ENCODE measurements at regions not wholly inside any gene's neighbourhood (a gene's known extent, or its start where the extent isn't known, plus 50 kb on each side); places are given as distances from the start of the nearest gene placed in this dataset.

DNA sequence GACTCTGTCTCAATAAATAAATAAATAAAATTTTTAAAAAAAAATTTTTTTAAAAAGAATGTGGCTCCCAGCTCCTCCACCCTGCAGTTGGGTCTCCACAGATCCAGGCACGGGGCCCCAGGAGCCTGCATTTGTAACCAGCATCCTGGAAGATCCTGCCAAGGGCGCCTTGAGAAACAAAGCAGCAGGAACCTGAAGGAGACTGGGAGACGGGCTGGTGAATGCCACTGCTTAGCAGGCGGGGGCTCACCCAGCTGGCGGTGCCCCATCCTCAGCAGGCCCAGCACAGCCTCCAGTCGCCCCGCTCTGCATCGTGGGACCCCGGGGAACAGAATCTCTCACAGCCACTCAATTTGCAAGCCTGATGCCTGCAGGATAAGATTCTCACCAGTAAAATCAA, 187.5 kb upstream of the SALL3 start:
- POLR2A ChIA-PET: no interaction called here

GRCh38 chr18:78792736-78793135, 186.9 kb upstream of the SALL3 start:
- TF ChIP-seq FOXA1 (IDR thresholded peaks at IDR 0.05): no peak
- no peak for TF ChIP-seq SUZ12 (IDR thresholded peaks at IDR 0.05)
- TF ChIP-seq FOXK2 (IDR thresholded peaks at IDR 0.05): no peak
- TF ChIP-seq ARNT (IDR thresholded peaks at IDR 0.05): no peak
- no peak for TF ChIP-seq SP1 (IDR thresholded peaks at IDR 0.05)
- TF ChIP-seq, protein P1, sequence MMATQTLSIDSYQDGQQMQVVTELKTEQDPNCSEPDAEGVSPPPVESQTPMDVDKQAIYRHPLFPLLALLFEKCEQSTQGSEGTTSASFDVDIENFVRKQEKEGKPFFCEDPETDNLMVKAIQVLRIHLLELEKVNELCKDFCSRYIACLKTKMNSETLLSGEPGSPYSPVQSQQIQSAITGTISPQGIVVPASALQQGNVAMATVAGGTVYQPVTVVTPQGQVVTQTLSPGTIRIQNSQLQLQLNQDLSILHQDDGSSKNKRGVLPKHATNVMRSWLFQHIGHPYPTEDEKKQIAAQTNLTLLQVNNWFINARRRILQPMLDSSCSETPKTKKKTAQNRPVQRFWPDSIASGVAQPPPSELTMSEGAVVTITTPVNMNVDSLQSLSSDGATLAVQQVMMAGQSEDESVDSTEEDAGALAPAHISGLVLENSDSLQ (IDR thresholded peaks at IDR 0.05): no peak
- TF ChIP-seq ELF4 (IDR thresholded peaks at IDR 0.05): no peak
- TF ChIP-seq L3MBTL2 (conservative IDR thresholded peaks at IDR 0.05): no peak
- no peak for TF ChIP-seq HDGF (IDR thresholded peaks at IDR 0.05; ENCODE audit: borderline replicate concordance)
- no peak for TF ChIP-seq NFRKB (IDR thresholded peaks at IDR 0.05)
- TF ChIP-seq TARDBP (IDR thresholded peaks at IDR 0.05): no peak
- POLR2A ChIA-PET: no interaction called here
- no peak for DNase-seq (ENCODE audit: extremely low spot score)
- CTCF ChIA-PET: no interaction called here

More for the DNA sequence above, 187.5 kb upstream of the SALL3 start:
- DNase-seq (ENCODE audit: extremely low spot score): no peak
- CTCF ChIA-PET: no interaction called here
- TF ChIP-seq SP1 (IDR thresholded peaks at IDR 0.05) (no peak), NFRKB (IDR thresholded peaks at IDR 0.05) (no peak), ARNT (IDR thresholded peaks at IDR 0.05) (no peak), TARDBP (IDR thresholded peaks at IDR 0.05) (no peak)

GRCh38 chr18:78793313-78794070, 186.1 kb upstream of the SALL3 start:
- ChIA-PET CTCF (no interaction called here), POLR2A (no interaction called here)
- TF ChIP-seq SP1 (IDR thresholded peaks at IDR 0.05) (no peak), FOXK2 (IDR thresholded peaks at IDR 0.05) (no peak), CTBP1 (IDR thresholded peaks at IDR 0.05; ENCODE audit: borderline replicate concordance) (no peak), NFRKB (IDR thresholded peaks at IDR 0.05) (no peak), ARNT (IDR thresholded peaks at IDR 0.05) (no peak), FOXA1 (IDR thresholded peaks at IDR 0.05) (no peak), FOXM1 (IDR thresholded peaks at IDR 0.05; ENCODE audit: borderline replicate concordance) (no peak), LEF1 (IDR thresholded peaks at IDR 0.05; ENCODE audit: borderline replicate concordance) (no peak), ZNF384 (IDR thresholded peaks at IDR 0.05) (no peak), HDGF (IDR thresholded peaks at IDR 0.05; ENCODE audit: borderline replicate concordance) (no peak), BHLHE40 (IDR thresholded peaks at IDR 0.05; ENCODE audit: borderline replicate concordance) (no peak), SUZ12 (IDR thresholded peaks at IDR 0.05) (no peak), TARDBP (IDR thresholded peaks at IDR 0.05) (no peak)
- no peak for DNase-seq (ENCODE audit: extremely low spot score)

GRCh38 chr18:78794071-78794430, 185.6 kb upstream of the SALL3 start:
- DNase-seq (ENCODE audit: extremely low spot score): no peak
- TF ChIP-seq ARNT (IDR thresholded peaks at IDR 0.05) (no peak), CTBP1 (IDR thresholded peaks at IDR 0.05; ENCODE audit: borderline replicate concordance) (no peak), FOXA1 (IDR thresholded peaks at IDR 0.05) (no peak), LEF1 (IDR thresholded peaks at IDR 0.05; ENCODE audit: borderline replicate concordance) (no peak), L3MBTL2 (conservative IDR thresholded peaks at IDR 0.05) (no peak), ELF4 (IDR thresholded peaks at IDR 0.05) (no peak)
- CTCF ChIA-PET: no interaction called here
- POLR2A ChIA-PET: no interaction called here

DNA sequence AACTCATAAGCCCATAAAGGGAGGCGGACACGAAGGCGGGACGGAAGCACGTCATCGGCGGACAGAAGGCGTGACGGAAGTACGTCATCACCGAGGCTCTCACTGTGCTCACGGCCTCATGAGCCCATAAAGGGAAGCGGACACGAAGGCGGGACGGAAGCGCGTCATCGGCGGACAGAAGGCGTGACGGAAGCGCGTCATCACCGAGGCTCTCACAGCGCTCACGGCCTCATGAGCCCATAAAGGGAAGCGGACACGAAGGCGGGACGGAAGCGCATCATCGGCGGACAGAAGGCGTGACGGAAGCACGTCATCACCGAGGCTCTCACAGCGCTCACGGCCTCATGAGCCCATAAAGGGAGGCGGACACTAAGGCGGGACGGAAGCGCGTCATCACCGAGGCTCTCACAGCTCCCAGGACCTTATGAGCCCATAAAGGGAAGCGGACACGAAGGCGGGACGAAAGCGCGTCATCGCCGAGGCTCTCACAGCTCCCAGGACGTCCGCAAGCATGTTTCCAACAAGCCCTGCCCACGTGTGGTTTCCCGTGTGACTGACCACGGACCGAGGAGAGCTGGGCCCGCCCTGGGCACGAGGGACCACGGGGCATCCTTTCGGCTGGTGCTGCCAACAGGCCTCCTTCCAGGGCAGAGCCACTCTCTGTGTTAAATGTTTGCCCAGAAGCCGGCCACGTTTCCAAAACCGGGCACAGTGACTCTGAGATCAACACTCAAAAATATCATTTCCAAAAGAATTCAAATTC, 182.7 kb upstream of the SALL3 start:
- CTCF ChIA-PET: no interaction called here
- DNase-seq (ENCODE audit: extremely low spot score): no peak
- POLR2A ChIA-PET: no interaction called here
- no peak for TF ChIP-seq FOXA1 (IDR thresholded peaks at IDR 0.05)
- TF ChIP-seq L3MBTL2 (conservative IDR thresholded peaks at IDR 0.05): no peak

- no peak for DNase-seq (ENCODE audit: extremely low spot score)
- ChIA-PET POLR2A (no interaction called here), CTCF (no interaction called here)
- TF ChIP-seq ARNT (IDR thresholded peaks at IDR 0.05): no peak
- no peak for TF ChIP-seq LEF1 (IDR thresholded peaks at IDR 0.05; ENCODE audit: borderline replicate concordance)
- TF ChIP-seq NFRKB (IDR thresholded peaks at IDR 0.05): no peak
- no peak for TF ChIP-seq FOXM1 (IDR thresholded peaks at IDR 0.05; ENCODE audit: borderline replicate concordance)
- no peak for TF ChIP-seq BHLHE40 (IDR thresholded peaks at IDR 0.05; ENCODE audit: borderline replicate concordance)
- TF ChIP-seq L3MBTL2 (conservative IDR thresholded peaks at IDR 0.05): no peak
- TF ChIP-seq CTBP1 (IDR thresholded peaks at IDR 0.05; ENCODE audit: borderline replicate concordance): no peak
- TF ChIP-seq, protein P1 (IDR thresholded peaks at IDR 0.05): no peak
- TF ChIP-seq ELF4 (IDR thresholded peaks at IDR 0.05): no peak
- TF ChIP-seq HDGF (IDR thresholded peaks at IDR 0.05; ENCODE audit: borderline replicate concordance): no peak
- TF ChIP-seq SUZ12 (IDR thresholded peaks at IDR 0.05): no peak
- TF ChIP-seq SP1 (IDR thresholded peaks at IDR 0.05): no peak
- TF ChIP-seq FOXK2 (IDR thresholded peaks at IDR 0.05): no peak
- no peak for TF ChIP-seq FOXA1 (IDR thresholded peaks at IDR 0.05)
These were observed 182.1 kb upstream of the SALL3 start for GRCh38 chr18:78797499-78797898.
